GM21825 (cell line): ENCODE measurements at regions not wholly inside any gene's neighbourhood (a gene's known extent, or its start where the extent isn't known, plus 50 kb on each side); places are given as distances from the start of the nearest gene placed in this dataset.
"Not testable (repeated sequence)": the region's sequence is repeated elsewhere in the genome, so short reads cannot be mapped to it uniquely, and the experiment has no call there.

ENCODE experiments used
- ATAC-seq: cut with Tn5 transposase; IDR thresholded peaks from one replicate; pipeline ENCODE4 v1.9.1; 2021; ENCODE audit warnings: mild to moderate bottlenecking, moderate library complexity; ENCODE audit not compliant: unreplicated experiment

DNA sequence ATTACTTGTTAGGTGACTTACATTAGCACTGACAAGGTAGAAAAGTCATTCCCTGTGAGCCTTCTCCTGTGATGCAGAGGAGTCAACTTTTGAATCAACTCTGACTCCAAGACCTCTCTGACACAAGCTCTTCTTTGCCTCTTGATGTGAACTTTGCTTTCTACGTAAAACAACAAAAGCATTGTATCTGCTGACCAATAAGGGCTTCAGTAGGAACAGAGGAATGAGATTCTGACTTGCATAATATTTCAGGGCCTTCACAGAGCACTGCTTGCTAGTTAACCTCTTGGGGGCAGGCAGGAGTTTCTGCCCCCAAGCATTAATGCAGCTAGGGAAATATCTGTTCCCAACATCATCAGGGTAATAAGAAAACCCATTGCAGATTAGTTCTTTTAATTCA lies 791.5 kb downstream of the BCL11A start:
- no peak for ATAC-seq

DNA sequence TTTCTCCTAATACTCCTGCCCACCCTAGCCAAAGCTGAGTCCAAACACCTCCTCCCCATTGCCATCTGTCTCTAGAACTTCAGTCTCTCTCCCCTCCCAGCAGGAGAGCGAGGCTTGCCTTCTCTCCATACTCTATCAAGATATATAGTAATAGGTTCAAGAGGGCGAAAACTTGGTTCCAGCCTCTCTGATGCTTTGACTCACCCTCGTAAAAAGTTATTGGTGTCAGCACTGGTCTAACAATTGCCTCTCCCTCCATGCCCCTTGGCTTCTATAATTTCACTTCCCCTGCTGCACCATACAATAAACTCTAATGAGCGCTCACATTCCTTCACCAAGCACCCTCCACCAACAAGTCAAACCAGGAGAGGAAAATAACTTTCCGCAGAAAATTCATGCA lies 797.3 kb downstream of the BCL11A start:
- no peak for ATAC-seq

DNA sequence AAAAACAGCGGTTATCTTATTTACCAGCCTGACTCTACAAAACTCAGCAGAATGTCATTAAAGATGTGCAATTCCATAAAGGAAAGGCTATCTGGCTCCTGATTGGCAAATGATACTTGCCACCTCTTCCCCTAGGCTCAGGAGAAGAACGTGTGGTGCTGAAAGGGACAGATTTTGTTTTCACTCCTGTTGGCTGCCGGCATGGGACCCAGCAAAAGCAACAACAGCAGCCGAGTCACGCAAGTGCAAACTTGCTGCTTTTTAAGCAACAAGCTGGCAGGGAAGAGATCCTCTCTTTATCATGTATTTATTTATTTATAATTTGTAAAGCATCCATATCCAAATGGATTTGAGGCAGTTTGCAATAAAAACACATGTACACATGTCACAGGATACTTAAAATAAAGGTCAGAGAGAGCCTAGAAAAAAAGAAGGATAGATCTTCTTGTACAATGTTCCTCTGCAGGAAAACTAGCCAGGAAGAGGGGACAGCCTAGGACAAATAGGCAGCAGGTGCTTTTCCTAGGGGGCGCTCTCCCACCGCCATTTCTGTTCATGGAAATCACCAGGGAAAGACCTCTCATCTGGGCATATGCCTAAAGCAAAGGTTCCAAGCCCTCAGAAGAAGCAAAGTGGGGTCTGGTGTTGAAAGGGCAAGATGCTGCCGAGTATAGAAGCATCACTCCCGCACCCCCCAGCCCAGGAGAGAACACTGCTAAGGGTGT lies 799.3 kb downstream of the BCL11A start:
- no peak for ATAC-seq

DNA sequence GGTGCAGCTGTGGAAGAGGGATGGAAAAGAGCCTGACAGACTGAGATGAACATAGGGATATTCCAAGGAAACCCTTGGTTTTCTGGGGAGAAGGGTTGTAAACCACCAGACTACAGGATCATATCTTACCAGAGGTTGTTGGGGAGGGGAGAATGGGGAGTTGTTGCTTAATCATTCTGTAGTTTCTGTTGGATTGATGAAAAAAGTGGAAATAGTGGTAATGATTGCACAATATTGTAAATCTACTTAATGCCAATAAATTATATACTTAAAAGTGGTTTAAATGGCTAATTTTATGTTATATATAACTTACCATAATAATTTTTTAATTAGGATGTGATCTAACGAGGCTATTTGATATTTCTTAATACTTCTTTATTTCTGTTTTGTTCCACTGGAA lies 800.9 kb downstream of the BCL11A start:
- ATAC-seq: no peak

DNA sequence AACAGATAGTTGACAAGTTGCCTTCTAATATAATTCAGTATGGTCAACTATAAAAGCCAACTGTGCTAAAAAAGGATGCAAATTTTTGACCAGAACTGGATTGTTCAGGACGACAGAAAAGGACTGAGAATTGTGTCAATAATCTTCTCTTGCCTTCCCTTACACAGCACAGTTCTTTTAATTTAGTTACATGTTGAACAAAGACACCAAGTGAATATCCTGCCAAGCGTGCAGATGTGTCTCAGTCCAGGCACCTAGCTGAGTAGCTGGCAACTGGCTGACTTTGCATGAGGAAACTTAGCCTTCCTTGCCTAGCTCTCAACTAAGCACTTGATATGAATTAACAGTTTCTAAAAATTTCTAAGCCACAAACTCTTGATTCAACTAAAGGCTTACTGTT lies 801.4 kb downstream of the BCL11A start:
- no peak for ATAC-seq

DNA sequence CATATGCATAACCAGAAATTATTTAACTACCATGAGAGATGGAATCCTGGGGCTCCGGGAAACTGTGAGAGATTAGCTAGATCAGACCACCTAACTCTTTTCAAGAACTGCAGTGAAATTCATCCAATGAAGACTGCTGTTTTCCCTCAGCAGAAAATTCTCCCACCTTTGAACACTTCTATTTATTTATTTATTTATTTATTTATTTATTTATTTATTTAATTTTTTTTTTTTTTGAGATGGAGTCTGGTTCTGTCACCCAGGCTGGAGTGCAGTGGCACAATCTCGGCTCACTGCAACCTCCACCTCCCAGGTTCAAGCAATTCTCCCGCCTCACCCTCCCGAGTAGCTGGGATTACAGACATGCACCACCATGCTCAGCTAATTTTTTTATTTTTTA lies 802.2 kb downstream of the BCL11A start:
- ATAC-seq: not testable (repeated sequence)

DNA sequence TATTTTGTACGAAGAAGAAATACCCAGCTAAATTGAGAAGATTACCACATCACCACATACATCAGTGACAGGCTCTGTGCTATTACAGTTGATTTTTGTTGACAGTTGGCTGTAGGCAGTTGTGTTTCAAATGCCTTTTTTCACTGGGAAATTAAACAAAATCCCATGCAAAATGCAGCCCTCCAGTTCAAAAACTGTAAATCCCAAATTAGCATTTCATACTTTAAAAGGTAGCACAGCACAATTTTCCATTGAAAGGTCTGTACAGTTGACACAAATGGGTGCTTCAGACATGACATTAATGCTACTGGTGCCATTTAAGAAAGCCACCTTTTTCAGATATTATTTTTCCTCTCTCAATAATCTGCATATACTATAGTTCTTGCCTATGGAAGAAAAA lies 807.2 kb downstream of the BCL11A start:
- no peak for ATAC-seq

DNA sequence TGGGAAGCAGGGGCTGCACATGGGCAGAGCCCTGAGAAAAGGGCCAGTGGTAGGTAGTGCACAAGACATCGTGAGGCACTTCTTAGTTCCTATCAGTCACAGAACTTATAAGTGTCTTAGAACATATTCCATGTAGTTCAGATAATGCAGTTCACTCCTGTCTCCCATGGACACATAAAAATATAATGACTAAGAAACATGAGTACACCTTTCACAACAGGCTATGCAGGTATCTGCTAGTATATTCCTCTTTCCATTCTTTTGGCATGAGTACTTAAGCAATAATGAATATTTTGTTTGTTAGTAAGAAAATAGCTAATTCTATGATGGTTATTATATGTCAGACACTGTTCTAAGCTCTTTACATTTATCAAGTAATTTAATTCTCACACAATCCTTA lies 808.4 kb downstream of the BCL11A start:
- ATAC-seq: no peak

DNA sequence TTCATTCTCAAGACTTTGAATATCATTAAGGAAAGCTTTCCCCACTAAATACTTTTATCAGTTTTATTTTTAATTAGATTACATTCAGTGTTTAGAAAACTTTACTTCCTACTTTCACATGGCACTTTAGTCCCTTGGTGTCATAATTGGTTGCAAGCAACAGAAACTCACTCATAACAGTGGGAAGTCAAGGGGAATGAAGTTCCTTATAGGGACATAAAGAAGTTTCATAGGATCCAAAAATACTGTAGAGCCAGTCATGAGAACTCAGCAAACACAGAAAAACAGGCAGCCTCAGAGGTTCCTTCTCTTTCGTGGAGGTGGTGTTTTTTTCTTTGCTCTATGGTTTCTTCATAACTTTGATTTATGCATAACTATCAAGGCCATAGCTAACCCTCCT lies 809.0 kb downstream of the BCL11A start:
- no peak for ATAC-seq

DNA sequence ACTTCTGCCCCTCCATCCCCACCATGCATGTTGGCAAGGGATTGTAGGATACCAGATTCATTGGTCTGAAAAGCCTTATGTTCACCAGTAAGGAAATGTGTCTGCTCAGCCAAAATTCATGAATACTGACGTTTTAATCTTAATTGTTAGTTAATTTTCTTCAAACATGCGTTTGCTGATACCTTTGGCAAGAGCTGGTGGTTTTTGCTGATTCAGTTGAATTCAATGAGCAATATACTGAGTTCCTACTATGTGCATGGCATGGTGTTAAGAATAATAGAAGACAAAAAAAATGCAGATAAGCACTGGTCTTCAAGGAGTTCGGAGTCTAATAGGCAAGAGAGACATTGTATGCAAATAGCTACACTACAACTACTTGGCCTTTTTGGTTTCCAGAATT lies 811.6 kb downstream of the BCL11A start:
- no peak for ATAC-seq

DNA sequence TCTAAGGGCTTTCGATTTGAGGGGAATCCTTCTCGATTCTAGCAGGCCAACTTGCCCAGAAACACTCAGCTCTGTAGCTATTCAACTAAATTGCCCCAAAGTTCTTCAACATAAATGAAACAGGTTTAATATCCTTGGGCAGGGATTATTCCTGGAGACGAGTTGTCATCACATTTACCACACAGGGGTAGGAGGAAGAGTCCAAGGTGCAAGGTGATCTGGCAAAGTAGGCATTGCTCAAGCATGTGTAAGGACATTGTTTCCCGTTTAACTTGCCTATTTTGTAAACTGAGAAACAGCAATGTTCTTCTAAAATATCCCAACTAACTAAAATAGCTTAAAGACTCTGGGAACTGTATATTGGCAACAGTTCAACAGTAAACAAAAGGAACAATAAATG lies 814.3 kb downstream of the BCL11A start:
- no peak for ATAC-seq

DNA sequence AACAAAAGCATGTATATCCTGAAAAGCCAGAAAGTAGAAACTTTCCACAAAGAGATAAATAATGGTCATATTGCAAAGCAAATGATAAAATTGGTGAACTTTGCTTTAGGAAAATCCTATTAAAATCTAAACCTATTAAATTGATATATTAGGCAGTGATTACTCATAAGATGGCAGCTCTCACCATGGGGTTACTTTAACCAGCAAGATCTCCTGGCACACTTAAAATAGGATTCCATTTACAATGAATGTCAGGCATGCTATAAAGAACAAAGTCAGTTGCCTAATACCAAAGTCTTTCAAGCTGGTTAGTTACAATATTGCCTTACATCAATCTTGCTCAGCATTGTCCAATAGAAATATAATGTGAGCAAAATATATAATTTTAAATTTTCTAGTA lies 816.2 kb downstream of the BCL11A start:
- no peak for ATAC-seq

DNA sequence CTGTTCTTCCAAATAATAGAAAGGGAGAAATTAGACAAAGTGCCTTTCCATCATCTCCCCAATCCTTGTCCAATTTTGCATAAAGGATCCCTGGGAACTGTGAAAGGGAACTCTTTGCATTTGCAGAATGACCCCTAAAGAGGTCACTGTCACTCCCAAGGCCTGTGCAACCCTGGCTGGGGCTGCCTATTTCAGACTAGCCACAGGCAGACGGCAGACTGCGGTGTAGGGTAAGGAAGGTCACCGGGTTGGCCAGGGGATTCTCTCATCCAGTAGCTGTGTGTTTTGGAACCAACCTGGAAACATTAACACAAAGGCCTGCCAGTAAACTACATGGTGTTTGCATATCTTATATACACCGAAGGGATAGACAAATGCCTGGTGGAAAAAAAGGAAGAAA lies 818.7 kb downstream of the BCL11A start:
- ATAC-seq: no peak

DNA sequence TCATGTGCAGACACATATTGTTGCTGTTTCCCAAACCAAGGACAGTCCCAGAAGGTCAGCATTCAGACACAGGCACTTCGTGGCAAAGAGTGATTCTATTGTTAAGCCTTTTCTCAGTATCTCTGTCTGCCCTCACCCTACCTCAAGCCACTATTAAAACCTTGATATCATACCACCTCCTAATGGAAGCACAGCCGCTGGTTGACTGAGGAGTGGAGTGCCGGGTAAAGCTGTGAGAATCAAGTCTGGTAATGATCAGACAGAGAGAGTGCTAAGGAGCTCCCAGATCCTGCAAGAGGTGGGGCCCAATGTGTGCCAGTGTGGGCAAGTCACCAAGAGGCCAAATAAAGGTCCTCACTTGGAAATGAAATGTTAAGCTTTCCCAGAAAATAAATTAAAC lies 819.5 kb downstream of the BCL11A start:
- no peak for ATAC-seq

DNA sequence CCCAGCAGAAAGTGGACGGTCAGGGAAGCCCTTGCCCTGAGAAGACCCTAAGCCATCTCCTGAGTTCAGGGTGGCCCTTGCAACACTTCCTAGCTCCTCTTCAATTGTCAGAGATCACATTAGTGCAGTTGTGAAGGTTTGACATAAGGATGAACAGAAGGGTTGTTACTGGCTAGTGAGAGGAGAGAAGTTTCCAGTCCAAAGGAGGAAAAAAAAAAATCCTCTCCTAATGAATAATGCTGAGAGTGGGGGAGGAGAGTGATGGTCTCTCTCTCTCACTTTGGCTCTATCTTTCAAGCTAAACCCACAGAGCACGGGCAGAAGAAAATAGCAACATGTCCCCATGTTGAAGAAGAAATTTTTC lies 819.9 kb downstream of the BCL11A start:
- ATAC-seq: no peak

DNA sequence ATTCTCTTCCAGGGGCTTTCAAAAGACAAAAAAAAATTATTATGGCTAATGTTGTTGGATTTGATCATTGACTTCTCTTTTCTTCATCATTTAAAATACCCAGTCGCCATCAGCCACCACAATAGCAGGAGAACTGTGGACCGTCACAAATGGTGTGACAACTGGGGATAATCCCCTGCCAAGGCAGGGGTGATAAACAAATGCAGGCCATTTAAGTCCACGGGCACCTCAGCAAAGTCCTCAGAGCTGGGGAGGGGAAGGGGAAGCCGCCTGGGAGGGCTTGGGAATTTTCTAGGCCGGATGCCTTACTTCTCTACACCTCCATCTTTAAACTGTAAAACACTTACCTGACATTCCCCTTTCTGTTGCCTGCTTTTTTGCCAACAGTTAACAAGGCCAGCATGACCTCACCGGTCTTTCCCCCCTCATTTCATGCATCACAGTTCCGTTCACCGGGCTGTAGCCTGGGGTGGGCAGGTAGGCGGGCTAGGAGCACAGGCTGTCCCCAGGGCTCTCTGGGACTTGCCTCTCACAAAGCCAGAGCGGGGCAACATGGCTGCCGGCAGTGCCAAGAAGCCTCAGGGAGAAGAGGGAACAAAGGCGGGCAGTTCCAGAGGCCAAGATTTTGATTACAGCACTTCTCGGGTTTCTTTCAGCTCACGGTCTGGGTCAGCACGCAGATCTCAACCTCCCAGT lies 820.4 kb downstream of the BCL11A start:
- ATAC-seq: no peak

DNA sequence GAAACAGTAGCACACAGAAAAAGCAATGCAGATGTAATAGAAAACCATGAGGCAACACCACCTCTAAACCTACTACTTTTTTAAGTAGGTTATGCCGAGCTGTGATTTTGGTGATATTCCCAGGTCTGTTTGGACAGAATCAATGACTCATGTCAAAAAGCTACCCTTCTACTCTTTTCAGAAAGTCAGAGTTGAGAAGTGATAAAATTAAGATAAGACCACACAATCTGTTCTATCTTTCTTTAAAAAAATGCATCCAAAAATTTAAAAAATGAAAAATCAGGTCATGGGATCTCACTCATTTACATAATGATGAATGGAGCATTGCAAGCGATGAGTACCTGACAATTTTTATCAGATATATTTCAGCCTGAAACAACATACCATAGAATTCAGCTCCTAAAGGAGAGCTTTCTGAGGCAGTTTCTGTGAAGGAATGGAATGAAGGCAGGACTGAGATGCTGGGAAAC lies 826.3 kb downstream of the BCL11A start:
- ATAC-seq: no peak

DNA sequence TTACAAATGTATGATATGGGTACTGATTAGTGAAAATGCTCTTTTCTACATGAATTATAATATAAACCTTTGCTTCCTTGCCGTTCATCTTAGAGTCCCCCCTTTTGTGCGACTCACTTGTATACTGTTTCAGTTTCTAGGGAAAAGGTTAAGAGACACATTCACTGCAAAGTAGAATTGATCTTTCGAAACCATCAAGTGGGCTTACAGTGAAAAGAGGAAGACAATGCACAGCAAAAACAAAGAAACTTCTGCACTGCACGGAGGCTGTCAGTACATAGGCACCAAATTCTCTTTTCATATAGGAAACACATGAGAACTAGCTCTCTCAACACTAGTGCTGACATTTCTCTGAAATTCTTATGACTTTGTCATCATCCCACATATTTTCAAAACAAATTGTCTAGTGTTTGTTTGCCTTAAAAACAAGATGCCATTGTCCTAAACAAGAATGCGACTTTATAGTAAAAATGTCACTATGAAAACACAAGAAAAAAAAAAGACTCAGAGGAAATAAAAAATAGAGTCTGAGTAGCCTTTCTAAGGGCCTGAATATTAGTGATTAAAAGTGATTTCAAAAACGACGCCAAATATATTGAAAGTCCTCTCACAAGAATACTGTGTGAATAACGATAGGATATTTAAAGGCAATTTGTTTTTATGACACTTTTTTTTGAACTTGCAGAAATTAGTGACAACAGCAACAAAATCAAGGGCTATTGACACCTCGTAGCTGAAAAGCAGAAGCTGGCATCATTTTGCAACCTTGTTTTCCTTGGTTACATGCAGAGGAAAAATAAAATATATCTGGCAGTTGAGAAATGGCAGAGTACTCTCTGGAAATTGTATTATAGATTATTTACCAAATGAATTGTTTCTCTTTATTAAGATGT lies 827.0 kb downstream of the BCL11A start:
- no peak for ATAC-seq

DNA sequence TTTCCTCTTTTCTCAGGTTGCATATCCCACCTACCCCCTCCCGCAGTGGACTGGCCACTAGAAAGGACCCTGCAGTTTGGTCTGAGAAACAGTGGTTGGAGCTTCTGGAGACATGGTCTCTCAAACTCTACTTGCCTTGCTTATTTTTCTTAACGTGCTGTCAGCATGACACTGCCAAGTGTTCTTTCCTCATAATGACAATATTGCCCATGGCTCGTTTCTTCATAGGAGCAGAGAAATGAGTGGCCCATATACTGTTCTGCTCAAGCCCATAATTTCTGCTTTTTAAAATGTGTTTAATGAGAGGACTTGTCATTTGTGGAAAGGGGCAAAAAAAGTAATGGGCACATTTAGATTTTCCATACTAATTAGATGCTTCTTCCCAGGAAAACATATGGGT lies 828.7 kb downstream of the BCL11A start:
- no peak for ATAC-seq

DNA sequence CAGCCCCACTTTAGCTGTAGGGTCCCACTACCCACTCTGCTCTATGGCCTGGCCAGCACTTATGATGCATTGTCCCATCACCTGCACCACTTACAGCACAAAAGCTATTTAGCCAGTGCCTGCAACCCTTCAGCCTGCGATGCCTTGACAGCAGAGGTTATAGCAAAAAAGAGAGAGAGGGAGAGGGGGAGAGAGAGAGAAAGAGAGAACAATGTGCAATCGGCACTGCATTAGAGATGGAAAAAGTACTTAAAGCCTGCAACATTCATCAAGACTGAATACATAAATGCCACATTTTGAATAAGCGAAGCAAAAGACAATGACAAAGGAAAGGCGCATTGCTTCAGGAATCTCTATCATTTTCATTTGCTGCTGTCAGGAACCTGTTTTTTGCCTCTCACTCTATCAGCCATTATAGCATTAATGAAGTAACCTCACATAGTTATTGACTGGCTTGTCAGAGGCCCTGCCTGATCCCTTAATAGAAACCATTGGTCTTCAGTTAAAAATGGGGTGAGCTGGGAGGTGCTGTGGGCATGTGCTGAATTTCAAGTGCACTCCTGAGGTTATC lies 833.1 kb downstream of the BCL11A start:
- ATAC-seq: no peak

DNA sequence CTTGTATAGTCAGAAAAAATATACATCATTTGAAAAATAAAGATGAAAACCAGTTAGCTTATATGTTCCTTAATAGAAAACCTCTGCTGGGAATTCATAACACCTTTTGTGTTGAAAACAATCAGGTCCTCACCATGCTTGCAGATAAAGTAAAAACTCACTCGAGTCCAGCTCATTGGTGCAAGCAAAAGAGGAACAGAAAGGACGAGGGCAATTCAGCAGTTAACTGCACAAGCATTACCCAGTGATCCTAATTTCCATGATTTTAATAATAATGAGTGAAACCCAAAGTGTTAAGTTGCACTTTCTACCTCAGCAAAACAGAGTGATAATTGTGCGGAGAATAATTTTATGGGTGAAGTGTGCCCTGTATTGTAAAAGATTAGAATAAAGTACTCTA lies 839.9 kb downstream of the BCL11A start:
- ATAC-seq: no peak
